Central memory CD4-positive, alpha-beta T cell (primary cell): ENCODE measurements at regions not wholly inside any gene's neighbourhood (a gene's known extent, or its start where the extent isn't known, plus 50 kb on each side); places are given as distances from the start of the nearest gene placed in this dataset.
"Not testable (repeated sequence)": the region's sequence is repeated elsewhere in the genome, so short reads cannot be mapped to it uniquely, and the experiment has no call there.

ENCODE experiments used
- DNase-seq: peaks from one replicate; pipeline ENCODE4 v3.0.0; 2022

DNA sequence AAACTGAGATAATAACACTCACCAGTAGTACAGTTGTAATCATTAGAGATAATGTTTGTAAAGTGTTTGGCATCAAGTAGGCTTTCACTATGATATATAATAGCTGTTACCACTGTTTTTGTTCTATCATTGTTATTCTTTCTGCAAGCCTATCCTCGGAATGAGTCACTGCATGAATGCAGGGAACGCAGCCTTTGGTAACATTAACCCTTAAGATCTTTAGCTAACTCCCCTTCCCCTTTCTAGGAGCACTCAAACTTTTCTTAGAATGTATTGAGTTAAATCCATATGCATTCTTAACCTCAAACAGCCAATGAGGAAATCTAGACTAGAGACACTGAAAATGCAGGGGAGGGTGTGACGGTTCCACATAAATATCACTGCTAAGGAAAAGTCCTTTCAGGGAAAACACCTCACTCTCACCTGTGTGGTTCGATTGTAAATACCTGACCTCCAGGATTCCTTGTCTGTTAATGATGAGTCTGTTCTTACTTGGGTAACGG lies 467.3 kb downstream of the SETD4 start:
- no peak for DNase-seq

DNA sequence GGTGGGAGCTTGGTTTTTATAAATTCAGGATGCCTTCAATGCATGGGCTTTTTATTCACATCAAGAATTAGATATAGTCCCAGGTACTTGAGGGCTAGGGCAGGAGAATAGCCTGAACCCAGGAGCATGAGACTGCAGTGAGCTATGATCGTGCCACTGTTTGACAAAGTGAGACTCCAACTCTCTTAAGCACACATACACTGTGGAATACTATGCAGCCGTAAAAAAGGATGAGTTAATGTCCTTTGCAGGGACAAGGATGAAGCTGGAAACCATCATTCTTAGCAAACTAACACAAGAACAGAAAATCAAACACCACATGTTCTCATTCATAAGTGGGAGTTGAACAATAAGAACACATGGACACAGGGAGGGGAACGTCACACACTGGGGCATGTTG lies 470.0 kb downstream of the SETD4 start:
- DNase-seq, result not testable (repeated sequence)

DNA sequence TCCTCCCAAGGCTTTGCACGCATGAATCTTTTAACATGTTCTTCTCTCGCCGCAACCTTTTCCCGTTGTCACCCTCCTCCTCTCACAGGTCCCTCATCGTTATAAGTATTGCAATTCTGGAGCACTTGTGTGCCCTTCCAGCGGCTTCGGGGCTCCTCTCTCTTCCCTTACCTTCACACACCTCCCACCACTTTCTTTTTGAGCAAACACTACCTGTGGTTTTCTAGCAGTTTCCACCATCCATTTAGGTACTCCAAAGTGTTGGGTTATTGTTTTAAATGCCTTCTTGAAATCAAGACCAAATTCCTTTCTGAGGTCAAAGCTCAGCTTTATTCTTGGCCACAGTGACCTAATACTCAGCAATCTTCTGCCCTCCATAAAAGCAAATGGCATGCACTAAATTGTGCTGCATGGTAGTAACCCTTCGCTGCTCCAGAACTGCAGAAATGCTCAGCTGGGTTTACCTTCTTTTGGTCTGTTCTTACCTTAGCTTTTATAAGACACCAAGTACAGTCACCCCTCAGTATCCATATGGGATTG lies 472.4 kb downstream of the SETD4 start:
- DNase-seq, result no peak

DNA sequence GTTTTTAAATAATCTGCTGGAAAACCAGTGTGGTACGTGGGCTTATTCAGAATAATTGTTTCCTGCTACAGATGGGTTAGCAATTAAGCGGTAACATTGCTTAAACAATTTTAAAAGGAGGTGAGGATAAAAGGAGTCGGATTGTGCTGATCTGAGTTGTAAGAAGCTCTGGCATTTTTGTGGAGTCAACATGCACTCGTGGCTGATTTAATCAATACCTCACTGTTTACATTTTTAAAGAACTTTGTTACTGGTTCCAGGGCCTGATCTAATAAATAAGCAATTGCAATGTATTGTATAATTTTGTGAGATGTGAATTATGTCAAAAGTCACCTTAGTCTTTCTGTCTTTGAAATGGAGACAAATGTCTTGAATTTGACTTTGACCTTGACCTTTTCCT lies 474.0 kb downstream of the SETD4 start:
- no peak for DNase-seq

DNA sequence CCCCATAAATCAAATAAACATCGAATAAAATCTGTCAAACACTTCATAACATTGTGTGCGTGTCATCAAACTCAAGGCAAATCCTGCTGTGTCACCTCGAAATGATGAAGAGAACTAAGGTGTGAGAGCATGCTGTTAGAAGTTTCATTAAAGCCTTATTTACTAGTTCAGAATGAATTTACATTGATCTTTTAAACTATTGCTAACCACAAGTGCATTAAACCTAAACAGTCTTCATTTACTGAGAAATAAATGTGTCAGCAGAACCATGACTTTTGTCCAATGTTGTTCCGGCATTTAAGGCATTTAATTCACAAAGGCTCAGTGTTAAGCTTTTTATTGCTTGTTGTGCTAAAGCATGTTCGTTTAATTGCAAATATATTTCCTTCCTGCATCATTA lies 474.4 kb downstream of the SETD4 start:
- DNase-seq, result no peak

DNA sequence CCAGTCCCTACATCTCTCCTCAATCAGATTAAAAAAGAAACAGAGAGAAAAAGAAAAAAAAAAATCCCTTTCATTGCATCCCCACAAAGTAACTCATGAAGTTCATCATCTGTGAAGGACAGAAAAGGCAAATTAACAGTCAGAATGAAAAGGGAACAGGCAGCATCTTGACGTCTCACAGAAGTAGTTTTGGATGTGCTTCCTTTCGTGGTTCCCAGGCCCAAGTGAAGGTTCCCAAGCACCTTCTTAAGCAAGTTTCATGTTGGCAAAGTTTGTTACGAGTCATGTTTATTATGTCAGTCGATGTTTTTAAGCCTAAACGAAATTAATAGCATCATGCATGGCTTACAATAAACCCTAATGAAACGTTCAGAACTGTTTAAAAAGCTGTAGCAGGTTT lies 475.2 kb downstream of the SETD4 start:
- DNase-seq, result no peak

DNA sequence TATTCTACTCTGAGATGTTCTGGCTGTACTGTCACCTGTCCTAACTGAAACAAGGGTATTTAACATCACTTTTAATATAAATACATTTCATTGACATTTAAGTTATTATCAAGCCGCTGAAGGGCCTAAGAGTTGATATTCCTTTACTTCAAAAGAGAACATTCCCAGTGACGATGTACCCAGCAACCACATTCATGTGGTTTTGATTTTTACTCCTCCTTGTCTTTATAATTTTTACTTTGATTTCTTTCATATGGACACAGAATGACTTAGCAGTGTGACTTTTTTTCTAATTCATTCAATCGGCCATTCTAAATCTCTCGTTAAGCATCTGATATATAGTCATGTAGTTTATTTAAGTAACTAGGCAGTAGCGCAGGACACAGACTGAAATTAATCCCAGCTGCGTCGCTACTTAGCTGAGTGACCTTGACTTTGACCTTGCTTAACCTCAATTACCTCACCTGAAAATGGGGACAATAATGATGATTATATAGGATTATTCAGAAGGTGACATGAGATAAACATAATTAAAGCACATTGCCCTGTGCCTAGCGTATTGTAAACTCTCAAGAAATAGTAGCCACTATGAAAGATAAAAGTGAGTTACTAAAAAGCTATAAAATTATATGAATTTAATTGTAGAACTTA lies 476.6 kb downstream of the SETD4 start:
- no peak for DNase-seq

DNA sequence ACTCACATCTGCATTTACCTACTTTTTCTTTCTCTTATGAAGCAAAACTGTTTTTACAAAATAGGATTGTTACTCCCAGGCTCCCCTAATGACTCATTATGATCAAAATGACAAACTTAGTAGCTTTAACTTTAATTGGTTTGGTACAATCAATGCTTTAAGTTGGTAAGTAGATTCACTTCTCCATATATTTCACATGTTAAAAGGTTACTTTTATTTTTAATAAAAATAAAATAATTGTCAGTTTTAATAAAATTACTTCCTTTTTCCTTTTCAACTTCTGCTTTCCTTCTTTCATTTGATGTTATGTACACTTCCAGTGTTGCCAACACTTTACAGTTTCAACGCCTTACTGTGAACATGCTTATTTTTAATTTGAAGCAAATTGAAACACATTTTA lies 477.6 kb downstream of the SETD4 start:
- DNase-seq, result no peak

DNA sequence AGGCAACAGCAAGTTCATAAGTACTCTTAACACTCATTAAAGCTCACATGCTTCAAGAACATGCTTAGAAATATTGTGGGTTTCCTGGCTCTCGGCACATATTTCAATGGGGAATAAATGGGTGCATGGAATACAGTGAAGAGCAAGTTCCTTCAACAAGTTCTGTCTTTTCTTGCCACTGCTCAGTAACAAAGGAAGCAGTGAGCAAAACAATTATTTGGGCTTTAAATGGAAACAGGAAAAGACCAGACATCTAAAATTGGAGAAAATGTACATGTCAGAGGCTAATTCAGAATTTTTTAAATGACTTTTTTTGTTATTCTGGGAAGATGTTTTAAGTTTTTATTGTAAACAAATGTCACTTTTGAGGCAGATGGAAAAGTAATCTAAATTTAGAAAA lies 478.7 kb downstream of the SETD4 start:
- DNase-seq, result no peak

DNA sequence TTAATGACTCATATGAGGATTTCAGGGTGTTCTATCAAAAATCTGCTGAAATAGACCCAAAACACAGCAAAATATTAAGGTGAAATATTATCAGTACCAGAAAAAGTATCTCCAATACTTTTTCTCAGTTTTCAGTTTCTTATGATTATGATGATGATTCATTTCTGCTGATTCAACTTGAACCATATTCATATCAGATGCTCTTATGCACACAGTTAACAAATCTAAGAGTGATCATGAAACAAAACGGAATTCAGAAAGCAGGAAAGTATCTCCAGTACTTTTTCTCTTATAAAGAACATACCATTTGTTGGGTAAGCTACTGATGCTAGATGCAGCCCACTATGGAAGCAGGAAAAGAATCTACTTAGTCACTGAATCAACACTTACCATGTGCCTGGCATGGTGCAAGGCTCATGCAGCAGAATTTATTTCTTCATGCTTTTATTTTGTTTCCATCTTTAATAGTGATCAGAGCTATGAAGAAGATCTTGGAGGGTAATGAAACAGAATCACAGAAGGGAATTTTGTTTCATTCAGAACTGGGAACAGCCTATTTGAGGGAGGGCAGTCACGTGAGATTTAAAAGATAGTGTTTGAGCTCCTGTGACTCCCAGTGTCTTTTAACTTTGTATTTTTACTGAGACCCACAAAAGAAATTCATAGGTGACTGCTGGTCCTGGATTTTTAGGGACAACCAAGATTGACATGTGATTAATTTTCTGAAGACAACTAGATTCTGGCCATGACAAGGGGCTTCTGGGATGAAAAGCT lies 480.6 kb downstream of the SETD4 start:
- no peak for DNase-seq

DNA sequence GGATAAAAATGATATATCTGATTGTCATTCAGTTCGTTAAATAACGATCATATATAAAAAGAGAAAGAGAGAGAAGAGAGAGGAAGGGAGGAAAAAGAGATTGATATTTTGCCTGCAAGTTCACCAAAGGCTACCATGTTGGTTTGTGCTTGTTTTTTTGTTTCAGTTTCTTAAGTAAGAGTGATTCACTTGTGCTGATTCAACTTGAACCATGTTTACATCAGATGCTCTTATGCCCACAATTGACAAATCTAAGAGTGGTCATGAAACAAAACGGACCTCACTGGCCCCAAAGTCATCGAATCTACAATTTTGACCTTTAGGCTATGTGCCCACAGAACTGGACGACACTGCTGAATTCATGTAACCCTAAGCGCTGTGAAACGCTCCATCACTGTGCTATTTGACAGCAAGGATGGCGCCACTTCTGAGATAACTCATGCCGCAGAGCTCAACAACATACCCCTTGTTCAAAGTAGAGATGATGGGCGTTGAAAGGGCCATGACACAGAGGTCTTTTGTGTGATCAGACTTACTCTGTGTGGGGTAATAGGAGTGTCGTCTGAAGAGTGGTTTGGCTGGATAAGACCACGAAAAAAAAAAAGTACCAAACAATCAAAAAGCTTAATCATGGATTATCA lies 481.4 kb downstream of the SETD4 start:
- DNase-seq, result no peak

DNA sequence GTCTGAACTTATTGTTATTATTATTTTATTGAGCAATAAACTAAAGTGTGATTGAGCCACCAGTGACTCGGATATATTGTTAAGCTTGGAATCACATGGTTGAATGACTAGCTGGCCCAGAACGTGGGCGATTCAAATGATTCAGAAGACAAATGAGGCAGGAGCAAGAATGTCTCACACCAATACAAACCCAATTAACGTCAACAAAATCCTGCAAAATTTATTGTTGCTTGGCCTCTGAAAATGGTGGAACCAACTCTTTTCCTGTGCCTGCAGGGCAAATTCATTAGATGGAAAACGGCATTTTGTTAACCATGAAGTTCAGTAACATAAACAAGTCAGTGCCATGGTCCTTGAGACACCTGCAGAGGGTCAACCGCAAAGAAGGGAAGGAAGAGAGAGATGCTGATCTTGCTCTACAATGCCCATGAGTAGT lies 482.0 kb downstream of the SETD4 start:
- no peak for DNase-seq

DNA sequence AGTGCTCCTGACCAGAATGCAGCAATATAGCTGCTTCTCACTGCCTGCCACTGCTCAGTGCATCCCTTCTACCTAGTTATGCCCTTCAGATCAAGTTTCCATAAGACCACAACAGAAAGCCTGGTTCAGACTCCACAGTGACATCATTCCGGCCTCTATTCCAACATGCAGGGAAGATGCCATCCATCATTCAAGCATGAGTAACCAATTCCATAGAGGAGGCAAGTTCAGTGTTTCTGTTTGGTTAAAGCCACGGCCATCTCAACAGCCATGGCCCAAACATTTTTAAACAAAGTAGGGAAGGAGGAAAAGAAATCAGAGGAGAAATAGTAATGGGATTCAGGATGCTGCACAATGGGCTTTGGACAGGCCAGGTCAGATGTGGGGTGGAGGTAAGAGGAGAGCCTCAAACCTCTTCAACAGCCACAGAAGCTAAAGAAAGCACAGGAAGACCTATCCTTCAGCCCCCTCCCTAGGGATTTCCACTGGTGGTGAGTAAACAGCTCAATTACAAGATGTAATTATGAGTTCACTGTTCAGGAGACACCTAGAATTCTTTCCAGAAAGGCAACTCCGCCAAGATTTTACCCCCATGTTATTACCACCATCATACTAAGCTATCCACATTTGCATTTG lies 484.9 kb downstream of the SETD4 start:
- DNase-seq, result no peak

DNA sequence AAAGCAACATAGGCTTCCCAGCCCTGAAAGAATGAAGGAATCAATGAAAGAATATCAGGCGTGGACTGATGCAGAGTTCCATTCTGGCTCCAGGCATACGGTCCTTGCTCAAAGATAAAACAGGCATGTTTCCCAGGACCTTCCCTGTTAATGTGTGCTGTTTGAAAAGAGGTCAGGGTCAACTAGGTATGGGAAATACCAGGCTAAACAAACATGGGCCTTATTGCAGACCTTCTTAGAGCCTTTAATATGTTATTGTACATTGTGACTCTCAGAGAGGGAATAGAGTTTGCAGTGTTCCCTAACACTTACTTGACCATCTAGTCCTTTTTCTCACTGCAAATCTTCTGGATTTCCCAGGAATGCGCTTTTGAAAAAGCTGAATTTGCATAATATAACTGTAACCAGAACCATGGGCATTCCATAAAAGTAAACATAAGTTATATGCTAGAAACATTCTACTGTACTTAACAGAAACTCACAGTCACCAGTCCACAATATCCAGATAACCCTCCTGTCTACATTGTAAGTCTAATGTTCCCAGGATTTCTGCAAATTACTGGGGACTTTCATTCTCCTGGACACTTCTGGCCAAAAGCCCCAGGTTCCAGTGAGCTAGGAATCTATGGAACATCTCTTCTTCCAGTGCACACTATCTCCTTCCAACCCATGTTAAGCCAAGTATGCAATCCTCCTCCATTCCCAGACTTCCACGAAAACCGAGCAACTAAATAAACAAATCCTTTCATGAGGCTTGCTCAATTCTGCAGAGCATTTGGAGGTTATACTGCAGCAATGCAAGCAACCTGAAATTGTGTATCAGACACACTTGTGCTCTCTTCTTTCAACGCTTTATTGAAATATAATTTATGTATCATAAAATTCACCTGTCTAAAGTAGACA lies 486.6 kb downstream of the SETD4 start:
- DNase-seq, result no peak

DNA sequence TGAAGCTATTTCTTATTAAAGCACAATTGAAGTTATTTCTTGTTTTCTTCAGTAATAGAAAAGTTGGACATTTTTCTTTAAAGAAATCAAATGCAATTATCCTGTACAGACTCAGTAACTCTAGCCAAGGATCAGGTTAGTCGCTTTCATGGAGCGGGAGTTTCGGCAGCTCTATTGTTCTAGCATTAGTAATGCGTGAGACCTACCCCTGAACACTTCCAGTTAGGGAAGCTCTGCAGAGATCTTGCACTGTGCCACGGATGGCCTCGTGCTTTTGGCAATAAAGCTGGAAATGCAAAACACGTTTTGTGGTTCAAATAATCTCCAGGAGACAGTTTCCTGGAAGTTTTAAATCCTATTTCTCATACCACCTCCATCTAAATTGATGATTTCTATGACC lies 488.4 kb downstream of the SETD4 start:
- no peak for DNase-seq

DNA sequence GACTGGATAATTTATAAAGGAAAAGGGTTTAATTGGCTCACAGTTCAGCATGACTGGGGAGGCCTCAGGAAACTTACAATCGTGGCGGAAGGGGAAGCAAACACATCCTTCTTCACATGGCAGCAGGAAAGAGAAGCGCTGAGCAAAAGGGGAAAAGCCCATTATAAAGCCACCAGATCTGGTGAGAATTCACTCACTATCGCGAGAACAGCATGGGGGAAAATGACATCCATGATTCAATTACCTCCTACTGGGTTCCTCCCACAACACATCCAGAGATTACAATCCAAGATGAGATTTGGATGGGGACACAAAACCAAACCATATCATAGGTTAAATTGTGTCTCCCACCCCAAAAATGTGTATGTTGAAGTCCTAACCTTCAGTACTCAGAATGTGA lies 491.7 kb downstream of the SETD4 start:
- no peak for DNase-seq

DNA sequence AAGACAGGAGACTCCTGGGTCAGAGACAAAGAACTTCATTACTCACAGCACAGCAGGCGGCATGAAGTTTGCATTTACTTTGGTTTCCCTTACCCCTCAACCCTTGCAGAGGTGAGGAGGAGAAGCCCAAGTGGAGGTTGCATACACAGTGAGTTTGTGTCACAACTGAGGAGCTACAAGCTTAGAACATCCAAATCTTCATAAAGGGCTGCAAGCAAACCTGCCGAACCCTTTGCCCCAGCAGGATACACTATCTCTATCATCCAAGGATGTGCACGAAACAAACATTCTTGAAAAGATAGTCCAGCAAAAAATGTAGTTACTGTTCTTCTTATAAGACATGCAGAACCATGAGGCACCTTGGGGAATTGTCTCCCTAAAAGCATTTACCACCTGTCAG lies 493.5 kb downstream of the SETD4 start:
- no peak for DNase-seq

DNA sequence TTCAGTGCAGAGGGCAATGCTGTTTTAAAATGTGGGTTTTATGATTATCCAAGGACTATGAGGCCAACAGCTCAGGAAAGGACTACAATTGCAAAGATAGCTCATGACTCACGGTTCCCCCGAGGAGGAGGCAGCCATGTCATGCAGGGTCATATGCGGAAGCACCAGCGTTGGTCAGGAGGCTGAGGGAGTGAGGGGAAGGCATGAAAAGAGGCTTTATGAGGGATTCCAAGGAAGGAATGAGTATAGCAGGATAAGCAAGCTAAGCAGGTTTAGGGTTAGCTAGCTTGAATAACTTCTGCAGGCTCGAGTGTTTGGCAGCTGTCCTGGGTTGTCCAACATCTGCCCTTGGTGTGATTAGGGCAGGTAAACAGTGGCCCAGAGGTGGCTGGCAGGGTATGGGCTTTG lies 495.1 kb downstream of the SETD4 start:
- DNase-seq, result no peak

DNA sequence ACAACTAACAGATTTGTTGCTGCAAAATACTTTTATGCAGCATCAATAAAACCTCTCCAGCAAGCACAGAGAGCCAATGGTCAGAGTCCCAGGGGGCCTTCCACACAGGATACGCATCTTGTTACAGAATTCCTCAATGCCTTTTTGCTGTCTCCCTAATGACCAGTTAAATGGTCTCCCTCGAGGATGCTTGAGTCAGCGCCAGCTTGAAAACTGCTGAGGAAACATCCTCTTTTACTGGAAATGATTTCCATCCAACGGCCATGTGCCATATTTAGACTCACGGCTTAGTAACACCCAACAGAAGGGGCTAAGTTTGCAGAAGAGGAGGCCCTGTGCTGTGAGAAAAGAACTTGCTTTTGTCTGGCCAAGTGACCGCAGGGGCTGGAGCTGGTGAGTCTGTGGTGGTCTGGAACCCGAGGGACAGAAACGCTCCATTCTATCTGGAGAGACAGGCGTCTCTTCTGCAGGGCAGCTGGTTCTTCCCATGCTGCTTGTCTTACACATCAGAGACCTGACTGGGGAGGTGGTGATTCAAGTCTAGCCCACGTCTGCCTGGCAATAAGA lies 496.4 kb downstream of the SETD4 start:
- no peak for DNase-seq

DNA sequence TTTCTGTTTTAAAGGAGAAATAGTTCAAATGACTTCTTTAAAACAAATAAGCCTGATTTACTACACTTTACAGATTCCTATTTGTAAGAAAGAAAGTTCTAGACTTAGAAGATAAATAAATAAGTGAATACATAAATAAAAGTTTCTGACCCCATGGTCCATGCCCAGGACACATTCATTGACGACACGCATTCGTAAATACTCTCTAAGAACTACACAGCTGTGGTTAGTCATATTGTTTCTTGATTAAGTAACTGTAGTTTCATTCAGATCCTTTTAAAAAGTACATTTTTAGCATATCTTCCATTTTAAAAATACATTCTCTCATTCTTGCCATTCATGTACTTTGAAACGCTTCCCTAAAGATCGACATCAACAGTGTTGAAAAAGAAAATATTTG lies 497.4 kb downstream of the SETD4 start:
- no peak for DNase-seq

DNA sequence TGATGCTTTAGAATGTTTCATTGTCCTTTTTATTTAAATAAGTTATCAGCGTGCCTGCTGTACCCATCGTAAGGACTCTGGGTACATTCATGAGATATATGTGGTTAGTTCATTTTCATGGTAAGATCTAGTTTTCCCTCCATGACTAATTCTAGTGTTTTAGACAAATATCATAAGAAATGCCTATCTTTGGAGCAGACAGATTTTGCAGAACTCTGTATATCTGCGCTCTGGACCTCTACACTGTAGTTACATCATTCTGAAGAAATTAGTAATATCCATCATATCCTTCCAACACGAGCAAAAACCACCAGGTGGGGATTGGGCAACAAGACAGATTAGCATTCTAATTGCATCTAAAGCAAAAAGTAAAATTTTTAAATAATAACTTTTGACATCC lies 499.2 kb downstream of the SETD4 start:
- no peak for DNase-seq

DNA sequence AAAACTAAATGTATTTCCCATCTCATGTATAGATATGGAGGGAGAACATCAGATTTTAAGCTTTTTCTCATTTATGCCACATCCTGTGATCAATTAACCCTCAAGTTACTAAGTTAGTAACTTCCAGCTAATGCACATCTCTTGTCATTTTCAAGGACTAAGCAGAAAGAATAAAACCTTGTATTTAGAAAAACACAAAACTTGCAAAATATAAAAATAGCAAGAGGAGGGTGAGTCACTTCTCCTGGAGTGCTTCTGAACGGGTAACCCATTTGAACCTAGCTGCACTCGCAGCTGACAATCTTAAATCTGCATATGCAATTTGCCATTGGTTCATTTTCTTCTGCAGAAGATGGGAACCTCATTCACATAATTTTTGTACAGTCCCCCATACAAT lies 500.5 kb downstream of the SETD4 start:
- no peak for DNase-seq
